SK-N-SH (cell line): ENCODE measurements at regions not wholly inside any gene's neighbourhood (a gene's known extent, or its start where the extent isn't known, plus 50 kb on each side); places are given as distances from the start of the nearest gene placed in this dataset.
"Not testable (repeated sequence)": the region's sequence is repeated elsewhere in the genome, so short reads cannot be mapped to it uniquely, and the experiment has no call there.

Experiments used
- CTCF ChIP-seq: fragments of 200-600 bp; sonication (generic); IDR thresholded peaks from 2 replicates; pipeline ENCODE4 v1.6.1; 2017; ENCODE audit warnings: antibody characterized with exemption, mild to moderate bottlenecking, moderate library complexity
- FOXM1 ChIP-seq: IDR thresholded peaks from 2 replicates; pipeline ENCODE4 v1.4.0; 2012; ENCODE audit warnings: low read depth, mild to moderate bottlenecking
- IRF3 ChIP-seq: fragments of 150-350 bp; IDR thresholded peaks from 2 replicates; pipeline ENCODE4 v1.6.1; 2016; ENCODE audit warnings: mild to moderate bottlenecking, low read depth, low read length
- MEF2A ChIP-seq: IDR thresholded peaks from 2 replicates; pipeline ENCODE4 v1.4.0; 2012; ENCODE audit warnings: low read depth, borderline replicate concordance
- MXI1 ChIP-seq: IDR thresholded peaks from 2 replicates; pipeline ENCODE4 v1.6.1; 2012; ENCODE audit warnings: mild to moderate bottlenecking, low read depth, low read length, improper control_type of control experiment
- POLR2AphosphoS5 ChIP-seq: IDR thresholded peaks from 2 replicates; pipeline ENCODE4 v1.6.1; 2012; ENCODE audit warnings: low read depth, low read length
- RAD21 ChIP-seq: IDR thresholded peaks from 2 replicates; pipeline ENCODE4 v1.6.1; 2012; ENCODE audit warnings: mild to moderate bottlenecking, low read length
- RCOR1 ChIP-seq: fragments of 150-350 bp; IDR thresholded peaks from 2 replicates; pipeline ENCODE4 v1.6.1; 2017; ENCODE audit warnings: antibody characterized with exemption, low read length
- REST ChIP-seq: IDR thresholded peaks from 2 replicates; pipeline ENCODE4 v1.6.1; 2012; ENCODE audit warnings: mild to moderate bottlenecking, low read depth, low read length, moderate library complexity
- TAF1 ChIP-seq: IDR thresholded peaks from 2 replicates; pipeline ENCODE4 v1.6.1; 2012; ENCODE audit warnings: low read depth, mild to moderate bottlenecking, low read length, moderate library complexity, borderline replicate concordance
- TCF12 ChIP-seq: IDR thresholded peaks from 2 replicates; pipeline ENCODE4 v1.4.0; 2012
- TF ChIP-seq, protein P1 (sequence below): fragments of 150-350 bp; IDR thresholded peaks from 2 replicates; pipeline ENCODE4 v1.6.1; 2017; ENCODE audit warnings: antibody characterized with exemption, low read length, low read depth, borderline replicate concordance

DNA sequence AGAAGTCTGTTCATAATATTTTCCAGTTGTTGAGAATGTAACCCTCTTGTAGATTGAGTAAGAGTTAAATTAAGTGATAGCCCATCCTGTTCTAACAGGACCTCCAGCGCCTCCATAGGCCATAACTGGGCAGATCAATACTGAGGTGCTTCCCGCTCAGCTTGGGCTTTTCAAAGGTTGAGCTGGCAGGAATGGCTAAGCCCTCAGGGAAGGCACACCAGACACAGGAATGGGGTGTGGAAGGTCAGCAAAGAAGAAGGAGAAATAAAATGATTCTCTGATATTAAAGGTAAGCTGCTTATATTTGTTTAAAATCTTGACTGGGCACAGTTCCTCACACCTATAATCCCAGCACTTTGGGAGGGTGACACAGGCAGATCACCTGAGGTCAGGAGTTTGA is 737.8 kb upstream of the TPTE start:
- not testable (repeated sequence) for TF ChIP-seq MEF2A, TAF1, CTCF, REST, POLR2AphosphoS5, IRF3, RCOR1, FOXM1, MXI1, TCF12, RAD21
- TF ChIP-seq, protein P1, sequence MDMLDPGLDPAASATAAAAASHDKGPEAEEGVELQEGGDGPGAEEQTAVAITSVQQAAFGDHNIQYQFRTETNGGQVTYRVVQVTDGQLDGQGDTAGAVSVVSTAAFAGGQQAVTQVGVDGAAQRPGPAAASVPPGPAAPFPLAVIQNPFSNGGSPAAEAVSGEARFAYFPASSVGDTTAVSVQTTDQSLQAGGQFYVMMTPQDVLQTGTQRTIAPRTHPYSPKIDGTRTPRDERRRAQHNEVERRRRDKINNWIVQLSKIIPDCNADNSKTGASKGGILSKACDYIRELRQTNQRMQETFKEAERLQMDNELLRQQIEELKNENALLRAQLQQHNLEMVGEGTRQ: not testable (repeated sequence)
